Central memory CD4-positive, alpha-beta T cell (primary cell): ENCODE measurements at regions not wholly inside any gene's neighbourhood (a gene's known extent, or its start where the extent isn't known, plus 50 kb on each side); places are given as distances from the start of the nearest gene placed in this dataset.

Experiments
- DNase-seq: peaks from one replicate; pipeline ENCODE4 v3.0.0; 2022

DNA sequence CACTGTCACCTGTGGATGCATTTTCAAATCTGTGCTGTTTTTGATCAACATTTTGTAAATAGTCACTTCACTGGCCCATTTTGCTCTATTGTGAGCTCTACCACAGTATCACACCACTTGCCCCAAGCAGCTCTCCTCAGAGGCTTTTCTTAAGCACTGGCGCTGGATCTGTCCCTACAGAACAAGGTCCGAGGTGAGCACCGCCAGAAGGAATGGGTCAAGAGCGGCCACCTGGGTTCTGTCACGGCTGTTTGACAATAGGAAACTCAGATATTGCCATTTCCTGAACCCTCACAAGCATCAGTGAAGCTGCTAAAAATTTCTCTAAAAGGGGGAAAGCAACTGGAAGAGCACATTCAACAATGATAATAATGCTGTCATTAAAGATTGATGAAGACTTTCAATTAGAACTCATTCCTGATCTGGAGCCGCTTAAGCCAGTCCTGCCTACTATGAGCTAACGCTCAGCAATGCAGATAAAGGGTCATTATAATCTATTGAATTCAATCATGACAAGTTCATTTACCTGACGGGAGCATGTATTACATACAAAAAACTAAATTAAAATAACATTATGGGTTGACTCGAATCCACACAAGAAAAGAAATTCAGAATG lies 514.0 kb downstream of the GALR1 start:
- DNase-seq: no peak

- no peak for DNase-seq
Measured at GRCh38 chr18:77765468-77765867, 515.8 kb downstream of the GALR1 start.

DNA sequence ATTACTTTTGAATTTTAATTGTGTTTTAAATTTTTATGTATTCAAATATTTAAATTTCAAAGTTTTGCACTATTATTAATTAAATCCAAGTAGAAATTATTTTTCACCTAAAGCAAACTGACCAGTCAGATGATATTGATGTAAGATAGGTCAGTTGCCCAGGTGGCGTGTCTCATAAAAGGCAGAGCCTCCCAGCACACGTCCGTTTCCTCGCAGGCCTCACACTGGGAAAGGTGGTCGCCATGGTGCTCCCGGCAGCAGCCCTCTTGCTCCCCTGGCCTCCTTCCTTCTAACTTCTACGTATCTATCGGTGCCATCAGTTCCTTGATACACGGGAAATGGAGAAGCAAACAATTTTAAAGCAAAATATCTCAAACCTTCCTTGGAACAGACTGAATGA lies 516.8 kb downstream of the GALR1 start:
- DNase-seq: no peak

DNA sequence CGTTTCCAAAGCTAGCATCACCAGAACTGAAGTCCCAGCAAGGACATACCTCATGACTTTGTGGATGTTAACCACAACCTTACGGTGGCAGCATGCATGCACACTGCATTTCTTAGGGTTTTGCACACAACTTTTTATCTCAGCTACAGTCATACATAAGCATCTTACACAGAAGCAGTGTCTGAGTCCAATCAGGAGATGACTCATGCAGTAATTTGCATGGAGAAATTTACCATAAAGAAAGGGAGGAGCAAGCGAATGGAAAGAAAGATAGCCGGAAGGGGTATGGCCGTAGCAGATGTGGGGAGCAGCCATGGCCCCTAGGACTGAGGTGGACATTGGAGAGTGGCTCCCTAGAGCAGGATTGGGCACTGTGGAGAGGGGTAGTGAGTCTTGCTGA lies 522.5 kb downstream of the GALR1 start:
- DNase-seq: no peak

DNA sequence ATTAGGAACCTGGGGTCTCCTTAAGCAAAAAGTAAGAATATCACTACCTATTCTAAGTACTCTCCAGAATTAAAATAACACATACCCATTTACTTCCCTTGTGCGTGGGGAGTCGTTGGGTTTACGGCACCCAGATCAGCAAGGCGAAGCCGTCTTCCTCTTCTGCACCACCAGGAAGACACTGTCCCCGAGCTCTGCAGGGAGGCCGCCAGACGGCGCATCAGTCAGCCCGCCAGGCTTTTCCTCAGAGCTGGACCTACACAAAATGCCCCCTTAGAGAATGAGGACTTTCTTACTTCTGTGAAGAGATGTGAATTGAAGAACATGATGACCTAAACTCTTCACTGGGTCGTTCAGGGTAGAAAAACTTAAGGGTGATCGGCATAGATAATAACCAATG lies 526.5 kb downstream of the GALR1 start:
- DNase-seq: no peak

GRCh38 chr18:77777163-77777562 lies 527.5 kb downstream of the GALR1 start:
- DNase-seq: no peak

- DNase-seq: no peak
Measured at GRCh38 chr18:77784759-77785379, 535.2 kb downstream of the GALR1 start.

DNA sequence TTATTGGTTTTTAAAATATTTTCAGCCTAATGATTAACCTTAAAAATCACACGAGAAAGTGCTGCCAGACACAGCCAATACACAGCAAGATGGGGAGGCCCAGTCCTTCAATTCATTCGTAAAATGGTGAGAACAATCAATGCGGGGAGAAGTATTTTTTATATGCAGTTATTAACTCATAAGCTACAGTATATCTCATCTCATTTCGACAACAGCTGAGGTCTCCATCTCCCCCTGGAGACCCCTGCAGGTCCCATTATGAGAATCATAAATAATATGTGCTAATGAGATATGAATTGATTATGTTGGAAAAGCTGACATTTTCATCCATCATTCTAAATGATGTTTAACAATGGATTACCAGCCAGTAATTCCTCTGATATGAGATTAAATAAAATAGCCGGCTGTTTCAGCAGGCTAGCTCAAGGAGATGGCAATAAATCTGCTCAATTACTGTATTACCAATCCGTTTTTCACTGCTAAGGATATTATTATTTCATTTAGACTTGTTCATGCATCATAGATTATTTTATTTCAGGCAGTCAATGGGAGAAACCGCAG lies 535.8 kb downstream of the GALR1 start:
- no peak for DNase-seq

- no peak for DNase-seq
Measured at GRCh38 chr18:77803024-77803423, 553.4 kb downstream of the GALR1 start.

- DNase-seq: no peak
Measured at GRCh38 chr18:77804382-77804781, 554.7 kb downstream of the GALR1 start.

DNA sequence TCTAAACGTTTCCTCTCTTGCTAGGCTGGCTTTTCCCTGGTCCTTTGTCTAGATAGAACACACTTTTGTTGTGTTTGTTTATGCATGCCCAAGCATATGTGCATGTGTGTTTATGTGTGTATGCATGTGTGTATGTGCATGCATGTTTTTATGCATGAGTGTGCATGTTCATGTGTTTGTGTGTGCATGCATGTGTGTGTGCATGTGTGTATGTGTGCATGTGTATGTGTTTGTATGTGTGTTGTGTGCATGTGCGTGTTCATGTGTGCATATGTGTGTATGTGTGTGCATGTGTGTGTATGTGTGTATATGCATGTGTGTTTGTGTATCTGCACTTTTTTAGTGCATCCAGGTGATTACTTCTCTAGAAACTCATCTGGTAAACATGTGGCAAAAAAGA lies 558.0 kb downstream of the GALR1 start:
- no peak for DNase-seq

DNA sequence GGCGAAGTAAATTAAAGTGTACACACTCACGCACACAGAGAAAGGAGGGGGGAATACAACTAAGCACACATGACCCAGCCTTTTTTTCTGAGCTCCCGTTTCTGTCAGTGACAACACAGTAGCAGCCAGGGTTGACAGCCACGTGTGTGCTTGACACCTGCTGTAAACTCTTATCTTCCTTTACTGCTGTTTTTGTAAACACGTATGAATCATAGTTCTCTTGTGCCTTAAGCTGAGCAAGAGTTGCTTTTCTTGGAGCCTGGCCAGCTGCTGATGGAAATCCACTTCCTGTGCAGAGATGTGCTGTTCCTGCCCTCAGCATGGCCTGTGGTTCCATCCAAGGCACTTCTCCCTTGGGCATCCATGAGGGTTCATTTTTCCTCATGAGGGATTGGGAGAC lies 561.9 kb downstream of the GALR1 start:
- no peak for DNase-seq

DNA sequence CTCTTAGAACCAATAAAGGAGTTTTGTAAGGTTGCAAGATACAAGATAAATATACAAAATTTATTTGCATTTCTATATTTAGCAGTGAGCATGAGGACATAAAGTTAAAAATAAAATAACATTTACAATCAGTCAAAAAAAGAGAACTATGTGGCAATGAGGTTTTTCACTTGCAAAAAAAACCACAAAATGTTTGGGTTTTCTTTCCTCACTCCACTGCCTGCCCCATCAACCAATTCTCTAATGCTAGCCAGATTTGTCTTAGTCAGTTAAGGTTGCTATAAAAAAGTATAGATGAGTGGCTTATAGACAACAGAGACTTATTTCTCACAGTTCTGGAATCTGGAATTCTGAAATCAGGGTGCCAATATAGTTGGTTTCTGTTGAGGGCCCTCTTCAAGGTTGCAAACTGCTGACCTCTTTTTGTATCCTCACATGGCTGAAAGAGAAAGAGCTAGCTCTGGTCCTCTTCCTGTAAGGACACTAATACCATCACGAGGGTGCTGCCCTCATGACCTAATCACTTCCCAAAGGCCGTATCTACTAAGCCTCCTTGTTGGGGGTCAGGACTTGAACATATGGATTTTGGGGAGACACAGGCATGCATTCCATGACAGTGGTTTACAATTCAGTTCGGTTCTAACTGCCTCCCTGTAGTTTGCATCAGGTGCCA lies 566.2 kb downstream of the GALR1 start:
- no peak for DNase-seq

- no peak for DNase-seq
Measured at GRCh38 chr18:77818328-77818727, 568.7 kb downstream of the GALR1 start.

- no peak for DNase-seq
Measured at GRCh38 chr18:77820472-77820871, 570.8 kb downstream of the GALR1 start.

- DNase-seq: no peak
Measured at GRCh38 chr18:77821892-77822291, 572.2 kb downstream of the GALR1 start.

DNA sequence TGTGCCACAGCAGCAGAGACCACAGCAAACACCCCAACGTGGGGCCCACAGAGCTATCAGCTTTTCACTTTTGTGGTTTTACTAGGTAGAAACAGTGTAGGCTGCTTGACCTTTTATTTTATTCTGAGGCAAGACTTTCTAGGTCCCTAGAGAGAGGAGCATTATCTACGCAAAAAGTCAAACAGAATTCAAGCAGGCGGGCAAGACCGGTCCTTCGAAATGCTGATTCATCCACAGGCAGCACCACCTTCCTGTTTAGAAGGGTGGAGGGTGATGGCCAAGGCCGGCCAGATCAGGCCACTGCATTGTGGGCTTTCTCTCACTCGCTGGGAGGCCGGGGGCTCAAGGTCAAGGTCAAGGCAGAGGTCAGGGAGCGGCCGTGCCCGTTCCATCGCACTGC lies 573.0 kb downstream of the GALR1 start:
- no peak for DNase-seq

DNA sequence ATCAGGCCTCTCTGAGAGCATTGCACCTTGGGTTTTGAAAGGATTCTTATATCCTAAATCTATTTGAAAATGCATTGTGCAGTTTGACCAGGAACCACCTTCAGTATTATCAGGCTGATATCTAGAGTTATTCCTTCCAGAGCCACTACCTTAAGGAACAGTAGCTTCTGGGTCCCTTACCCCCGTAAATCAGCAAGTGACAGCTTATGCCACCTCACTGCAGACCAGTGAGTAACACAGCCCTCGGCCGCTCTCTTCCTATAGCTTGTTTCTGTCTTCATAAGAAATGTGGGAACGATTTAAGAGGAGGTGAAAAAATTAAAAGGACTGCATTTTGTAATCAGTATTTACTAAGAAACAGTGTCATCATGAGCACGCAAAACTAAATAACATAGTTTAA lies 584.2 kb downstream of the GALR1 start:
- DNase-seq: no peak

DNA sequence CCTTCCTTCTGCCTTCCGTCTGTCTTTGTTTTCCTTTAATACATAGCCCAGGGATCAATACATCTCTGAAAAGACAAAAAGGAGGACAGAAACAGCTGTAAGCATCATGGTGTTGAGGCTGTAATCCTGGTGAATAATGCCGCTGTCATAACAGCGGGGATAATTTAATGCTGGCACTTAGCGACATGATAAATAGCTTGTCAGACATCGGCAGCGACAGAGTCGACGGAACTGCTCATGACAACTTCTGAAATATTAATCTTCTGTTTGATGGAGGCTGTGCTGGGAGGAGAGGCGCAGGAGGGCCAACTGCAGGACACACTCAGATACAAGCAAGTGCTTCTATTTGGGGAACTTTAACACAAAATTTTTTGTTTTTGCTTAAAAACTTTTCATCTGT lies 602.2 kb downstream of the GALR1 start:
- no peak for DNase-seq

- no peak for DNase-seq
Measured at GRCh38 chr18:77853859-77854258, 604.2 kb downstream of the GALR1 start.

DNA sequence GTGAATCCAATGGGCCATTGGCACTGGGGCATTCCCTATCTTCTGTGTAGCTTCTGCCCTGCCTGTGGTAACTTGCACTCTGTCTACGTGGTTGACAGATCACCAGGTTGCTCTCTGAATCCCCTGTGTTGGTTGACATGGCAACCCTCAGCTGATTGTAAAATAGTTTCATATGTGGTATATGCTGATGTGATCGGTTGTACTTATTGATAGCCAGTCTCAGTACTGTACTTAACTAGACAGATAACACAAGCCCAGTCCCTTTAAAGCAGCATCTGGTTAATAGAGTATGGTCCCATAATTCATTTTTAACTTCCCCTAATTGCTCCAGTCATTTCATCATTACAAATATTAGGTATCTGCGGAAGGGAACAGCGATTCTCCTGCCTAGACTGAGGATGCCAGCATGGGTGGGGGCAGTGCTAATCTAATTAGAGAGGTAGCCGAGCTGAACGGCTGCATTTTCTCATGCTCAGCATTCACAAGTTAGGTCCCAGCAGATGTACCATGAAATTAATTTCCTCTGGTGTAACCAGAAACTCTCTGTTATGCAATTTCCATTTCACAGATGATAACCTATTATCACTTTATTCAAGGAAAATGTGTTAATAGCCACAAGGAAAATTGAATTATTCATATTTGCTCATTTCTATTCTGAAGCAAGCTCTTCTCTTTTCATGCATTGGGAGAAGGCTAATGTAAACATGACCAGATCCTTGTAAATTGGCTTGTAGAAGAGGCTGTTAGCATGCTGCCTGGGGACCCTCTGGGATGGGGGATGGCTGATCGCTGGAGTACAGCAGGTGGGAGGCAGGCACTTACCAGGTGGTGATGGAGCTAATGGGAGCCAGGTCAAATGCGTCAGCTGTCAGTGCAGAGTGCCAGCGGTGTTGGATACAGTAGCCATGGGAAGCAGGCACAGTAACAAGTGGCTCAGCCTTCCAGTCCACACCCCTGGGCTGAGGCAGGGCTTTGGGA lies 608.3 kb downstream of the GALR1 start:
- no peak for DNase-seq

- no peak for DNase-seq
Measured at GRCh38 chr18:77859634-77860033, 610.0 kb downstream of the GALR1 start.
